ENCODE measurements at regions not wholly inside any gene's neighbourhood (a gene's known extent, or its start where the extent isn't known, plus 50 kb on each side); places are given as distances from the start of the nearest gene placed in this dataset.

DNA sequence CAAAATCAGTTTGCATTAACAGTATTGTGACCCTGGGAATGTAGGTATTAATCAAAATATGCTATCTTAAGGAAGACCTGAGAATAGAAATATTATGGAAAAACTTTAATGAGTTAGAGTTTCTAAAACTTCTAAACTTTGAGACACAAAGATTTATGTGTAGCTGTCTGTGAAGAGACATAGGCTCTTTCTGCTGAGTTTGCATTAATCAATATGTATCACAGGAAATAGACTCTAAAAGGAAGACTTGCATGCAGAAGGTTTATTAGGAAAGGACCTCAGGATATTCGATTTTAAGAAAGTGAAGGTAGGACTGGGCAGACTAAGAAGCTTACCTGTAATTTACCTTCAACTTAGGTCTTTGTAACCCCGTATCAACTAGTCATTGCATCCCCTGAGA lies 494.8 kb upstream of the NRXN1 start:
- DNase-seq (ENCODE audit: low spot score) (no peak), ATAC-seq (ENCODE audit: low FRiP score) (no peak)
- TF ChIP-seq, protein P1, sequence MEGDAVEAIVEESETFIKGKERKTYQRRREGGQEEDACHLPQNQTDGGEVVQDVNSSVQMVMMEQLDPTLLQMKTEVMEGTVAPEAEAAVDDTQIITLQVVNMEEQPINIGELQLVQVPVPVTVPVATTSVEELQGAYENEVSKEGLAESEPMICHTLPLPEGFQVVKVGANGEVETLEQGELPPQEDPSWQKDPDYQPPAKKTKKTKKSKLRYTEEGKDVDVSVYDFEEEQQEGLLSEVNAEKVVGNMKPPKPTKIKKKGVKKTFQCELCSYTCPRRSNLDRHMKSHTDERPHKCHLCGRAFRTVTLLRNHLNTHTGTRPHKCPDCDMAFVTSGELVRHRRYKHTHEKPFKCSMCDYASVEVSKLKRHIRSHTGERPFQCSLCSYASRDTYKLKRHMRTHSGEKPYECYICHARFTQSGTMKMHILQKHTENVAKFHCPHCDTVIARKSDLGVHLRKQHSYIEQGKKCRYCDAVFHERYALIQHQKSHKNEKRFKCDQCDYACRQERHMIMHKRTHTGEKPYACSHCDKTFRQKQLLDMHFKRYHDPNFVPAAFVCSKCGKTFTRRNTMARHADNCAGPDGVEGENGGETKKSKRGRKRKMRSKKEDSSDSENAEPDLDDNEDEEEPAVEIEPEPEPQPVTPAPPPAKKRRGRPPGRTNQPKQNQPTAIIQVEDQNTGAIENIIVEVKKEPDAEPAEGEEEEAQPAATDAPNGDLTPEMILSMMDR (IDR thresholded peaks at IDR 0.05), result no peak

DNA sequence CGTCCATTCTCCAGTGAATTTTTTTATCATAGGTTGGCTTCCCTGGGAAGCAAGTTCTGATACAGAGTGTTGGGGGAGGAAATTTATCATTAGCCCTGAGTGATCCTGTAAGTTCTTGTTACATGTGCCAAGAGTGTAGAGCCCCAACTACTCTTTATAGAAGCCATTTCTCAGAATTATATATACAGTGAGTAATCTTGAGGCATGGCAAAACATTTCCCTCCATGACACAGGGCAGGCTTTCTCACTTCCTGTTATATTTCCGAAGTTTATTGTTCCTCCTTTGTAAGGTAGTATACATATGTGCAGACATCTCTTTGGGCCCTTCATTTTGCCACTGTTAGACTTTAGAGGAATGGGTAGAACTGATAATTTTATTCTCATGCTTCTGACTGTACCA lies 484.7 kb upstream of the NRXN1 start:
- no peak for ATAC-seq (ENCODE audit: low FRiP score)
- DNase-seq (ENCODE audit: low spot score), result no peak
- TF ChIP-seq, protein P1 (IDR thresholded peaks at IDR 0.05), result no peak

DNA sequence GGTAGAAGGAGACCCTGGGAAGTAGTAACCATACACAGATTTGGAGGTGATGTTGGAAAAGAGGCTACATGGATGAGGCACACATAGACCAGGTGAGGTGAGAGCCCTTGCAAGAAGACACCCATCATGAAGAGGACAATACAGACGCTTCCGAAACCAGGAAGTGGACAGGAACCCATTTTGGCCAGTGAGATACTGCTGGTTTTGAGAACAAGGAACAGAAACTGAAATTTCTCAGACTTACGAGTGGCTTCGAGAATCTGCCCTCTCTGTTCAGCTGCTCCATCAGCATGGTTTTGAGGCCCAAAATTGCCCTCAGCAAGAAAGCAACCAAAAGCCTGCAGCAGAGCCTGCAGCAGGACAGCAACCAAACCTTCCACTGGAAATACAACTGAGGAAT lies 479.1 kb upstream of the NRXN1 start:
- TF ChIP-seq, protein P1 (IDR thresholded peaks at IDR 0.05), result no peak
- no peak for DNase-seq (ENCODE audit: low spot score)
- ATAC-seq (ENCODE audit: low FRiP score), result no peak

DNA sequence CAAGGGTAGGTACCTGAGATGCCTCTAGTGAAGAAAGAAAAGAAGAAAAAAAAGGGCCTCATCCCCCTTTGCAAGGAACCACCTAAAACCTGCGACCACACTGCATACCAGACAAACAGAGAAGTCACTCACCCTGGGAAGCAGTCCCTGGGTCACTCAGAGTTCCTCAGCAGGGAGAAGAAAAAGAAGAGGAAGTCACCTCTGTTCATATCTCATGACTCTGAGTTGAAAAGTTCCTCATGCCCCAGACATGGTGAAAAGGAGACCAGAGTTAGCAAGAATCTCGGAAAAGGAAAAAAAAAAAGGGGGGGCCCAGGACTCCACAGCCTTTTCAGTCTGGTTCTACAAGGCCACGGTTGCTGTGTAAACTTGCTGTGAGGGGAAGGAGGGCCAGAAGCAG lies 478.4 kb upstream of the NRXN1 start:
- TF ChIP-seq, protein P1 (IDR thresholded peaks at IDR 0.05), result no peak
- DNase-seq (ENCODE audit: low spot score) (no peak), ATAC-seq (ENCODE audit: low FRiP score) (no peak)

DNA sequence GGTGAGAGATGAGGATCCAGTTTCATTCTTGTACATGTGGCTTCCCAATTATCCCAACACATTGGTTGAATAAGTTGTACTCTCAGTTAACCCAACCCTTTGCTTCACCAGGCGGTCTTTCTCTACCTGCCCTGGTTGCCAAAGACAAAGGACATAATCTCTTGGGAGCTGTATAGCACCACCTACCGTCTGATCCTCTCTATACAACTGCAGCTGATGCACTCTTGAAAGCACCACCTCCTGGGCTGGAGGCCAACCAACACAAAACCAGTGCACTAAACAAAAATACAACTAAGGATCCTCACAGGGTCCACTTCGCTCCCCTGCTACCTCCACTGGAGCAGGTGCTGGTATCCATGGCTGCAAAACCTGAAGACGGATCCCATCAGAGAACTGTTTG lies 473.6 kb upstream of the NRXN1 start:
- DNase-seq (ENCODE audit: low spot score) (no peak), ATAC-seq (ENCODE audit: low FRiP score) (no peak)
- TF ChIP-seq, protein P1 (IDR thresholded peaks at IDR 0.05), result no peak

DNA sequence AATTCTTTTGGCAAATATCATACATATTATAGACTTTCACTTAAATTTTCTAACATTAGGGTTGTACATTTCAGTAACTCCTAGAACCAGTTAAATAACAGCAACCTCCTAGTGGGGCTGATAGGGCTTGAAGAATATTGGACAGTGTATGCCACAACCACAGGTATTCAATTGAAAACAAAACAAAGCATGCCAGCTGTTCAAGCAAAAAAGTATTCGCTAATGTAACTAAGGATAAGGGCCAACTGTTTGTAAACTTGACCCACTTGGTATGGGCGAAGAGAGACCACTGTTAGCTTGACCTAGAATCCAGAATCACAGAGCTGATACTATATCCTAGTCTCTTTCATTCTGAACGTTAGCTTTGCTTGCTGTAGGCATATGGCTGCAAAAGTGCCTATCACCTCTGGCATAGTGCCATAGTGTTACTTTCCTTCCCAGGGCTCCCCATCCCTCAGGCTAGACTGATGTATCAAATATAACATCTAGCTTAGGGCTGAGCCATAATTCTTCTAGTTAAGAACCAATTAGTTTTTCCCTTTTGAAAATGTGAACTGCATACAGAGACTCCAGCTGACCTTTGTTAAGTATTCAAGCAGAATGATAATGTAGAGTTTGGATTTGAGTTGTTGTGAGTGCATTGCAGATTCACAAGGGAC lies 458.8 kb upstream of the NRXN1 start:
- TF ChIP-seq, protein P1 (IDR thresholded peaks at IDR 0.05), result no peak
- DNase-seq (ENCODE audit: low spot score) (no peak), ATAC-seq (ENCODE audit: low FRiP score) (no peak)

DNA sequence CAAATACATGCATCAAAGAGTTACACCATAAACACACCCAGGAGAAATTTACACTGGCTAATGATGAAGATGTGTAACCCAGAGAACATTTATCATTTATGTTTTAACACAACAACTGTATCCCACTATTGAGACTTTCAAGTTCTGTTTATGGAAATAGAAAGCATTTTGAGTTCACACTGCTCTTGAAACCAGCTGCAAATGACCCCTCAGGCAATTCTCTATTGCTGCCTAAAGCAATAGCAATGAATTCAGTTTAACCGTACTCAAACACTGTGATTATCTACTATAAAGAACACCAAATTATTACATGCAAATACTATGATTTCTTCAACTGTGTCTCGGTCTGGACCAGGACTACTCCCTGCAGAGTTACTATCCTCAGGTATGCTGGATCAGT lies 452.7 kb upstream of the NRXN1 start:
- ATAC-seq (ENCODE audit: low FRiP score), result no peak
- DNase-seq (ENCODE audit: low spot score), result no peak
- TF ChIP-seq, protein P1 (IDR thresholded peaks at IDR 0.05), result no peak

Data from omental fat pad (tissue), 3 donors.